Spinal cord (tissue), 9 donors: ENCODE measurements at regions not wholly inside any gene's neighbourhood (a gene's known extent, or its start where the extent isn't known, plus 50 kb on each side); places are given as distances from the start of the nearest gene placed in this dataset.
"Not testable (repeated sequence)": the region's sequence is repeated elsewhere in the genome, so short reads cannot be mapped to it uniquely, and the experiment has no call there.

Source experiments
- DNase-seq, 6 donors: peaks; one replicate each; pipeline versions ENCODE4 v3.0.0 to v3.0.0-alpha.2; 2013 to 2015; ENCODE audit warnings: low spot score in 6 of 6, low read depth in 4 of 6
- H3K27ac ChIP-seq: one replicate; pipeline ENCODE4 v1.5.1; 2013; ENCODE audit warnings: low read depth, low read length, control low read depth
- H3K27me3 ChIP-seq: one replicate; pipeline ENCODE4 v1.6.1; 2013; ENCODE audit warnings: low read length; ENCODE audit not compliant: control insufficient read depth, insufficient read depth
- H3K36me3 ChIP-seq: one replicate; pipeline ENCODE4 v1.6.1; 2013; ENCODE audit warnings: low read length; ENCODE audit not compliant: control insufficient read depth, insufficient read depth
- H3K4me1 ChIP-seq: one replicate; pipeline ENCODE4 v1.6.1; 2013; ENCODE audit warnings: low read length; ENCODE audit not compliant: control insufficient read depth, insufficient read depth
- H3K4me3 ChIP-seq: one replicate; pipeline ENCODE4 v1.5.1; 2013; ENCODE audit warnings: low read depth, low read length, control low read depth
- H3K9me3 ChIP-seq: one replicate; pipeline ENCODE4 v1.6.1; 2013; ENCODE audit warnings: low read length; ENCODE audit not compliant: control insufficient read depth, insufficient read depth
- WGBS: methylation state at CpG from one replicate; pipeline ENCODE4 v1.1.5; 2013; ENCODE audit warnings: missing lambda C conversion rate; ENCODE audit not compliant: insufficient coverage; 5-methylcytosine and 5-hydroxymethylcytosine counted together
- donor health status: healthy.

GRCh38 chr12:104906695-104907094, 51.4 kb downstream of the SLC41A2 start:
- Histone ChIP-seq H3K27ac (no peak overlapping the region), H3K27me3 (no peaks in the 10 kb centered on the region), H3K4me1 (no peaks in the 10 kb centered on the region), H3K36me3 (no peaks in the 10 kb centered on the region), H3K9me3 (no peaks in the 10 kb centered on the region), H3K4me3 (no peak overlapping the region)
- DNase-seq, result no peak
- no CpG with 5 or more reads among the region's 6 CpGs for WGBS

DNA sequence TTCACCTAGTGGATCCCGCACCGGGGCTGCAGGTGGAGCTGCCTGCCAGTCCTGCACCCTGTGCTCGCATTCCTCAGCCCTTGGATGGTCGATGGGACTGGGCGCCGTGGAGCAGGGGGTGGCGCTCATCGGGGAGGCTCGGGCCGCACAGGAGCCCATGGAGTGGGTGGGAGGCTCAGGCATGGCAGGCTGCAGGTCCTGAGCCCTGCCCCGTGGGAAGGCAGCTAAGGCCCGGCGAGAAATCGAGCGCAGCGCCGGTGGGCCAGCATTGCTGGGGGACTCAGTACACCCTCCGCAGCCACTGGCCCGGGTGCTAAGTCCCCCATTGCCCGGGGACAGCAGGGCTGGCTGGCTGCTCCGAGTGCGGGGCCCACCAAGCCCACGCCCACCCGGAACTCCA, 52.6 kb downstream of the SLC41A2 start:
- WGBS, result 95% methylated on average over 12 of the region's 24 CpGs
- not testable (repeated sequence) for H3K27me3 ChIP-seq, DNase-seq, H3K4me1 ChIP-seq, H3K27ac ChIP-seq, H3K9me3 ChIP-seq, H3K36me3 ChIP-seq, H3K4me3 ChIP-seq

GRCh38 chr12:104903648-104904423, 54.3 kb downstream of the SLC41A2 start:
- H3K27me3 ChIP-seq, result no peaks in the 10 kb centered on the region
- H3K4me3 ChIP-seq, result no peak overlapping the region
- H3K27ac ChIP-seq, result no peak overlapping the region
- H3K9me3 ChIP-seq, result no peaks in the 10 kb centered on the region
- no peaks in the 10 kb centered on the region for H3K4me1 ChIP-seq
- 90% methylated on average over 1 of the region's 5 CpGs for WGBS
- peak in 1 of 6 donors; percentile 28 for DNase-seq
- H3K36me3 ChIP-seq, result no peaks in the 10 kb centered on the region

GRCh38 chr12:104902125-104902524, 56.0 kb downstream of the SLC41A2 start:
- no peaks in the 10 kb centered on the region for H3K9me3 ChIP-seq
- H3K4me3 ChIP-seq, result no peak overlapping the region
- no peak overlapping the region for H3K27ac ChIP-seq
- no peak for DNase-seq
- no peaks in the 10 kb centered on the region for H3K36me3 ChIP-seq
- H3K27me3 ChIP-seq, result no peaks in the 10 kb centered on the region
- no peaks in the 10 kb centered on the region for H3K4me1 ChIP-seq

- no peaks in the 10 kb centered on the region for H3K27me3 ChIP-seq
- no peak overlapping the region for H3K27ac ChIP-seq
- no peaks in the 10 kb centered on the region for H3K9me3 ChIP-seq
- DNase-seq, result no peak
- H3K36me3 ChIP-seq, result no peaks in the 10 kb centered on the region
- no peak overlapping the region for H3K4me3 ChIP-seq
- H3K4me1 ChIP-seq, result no peaks in the 10 kb centered on the region
- WGBS, result 97% methylated on average over 3 of the region's 4 CpGs
Observed at GRCh38 chr12:104896710-104897109, 61.4 kb downstream of the SLC41A2 start.

- H3K27me3 ChIP-seq, result no peaks in the 10 kb centered on the region
- no peaks in the 10 kb centered on the region for H3K36me3 ChIP-seq
- DNase-seq, result no peak
- no peaks in the 10 kb centered on the region for H3K4me1 ChIP-seq
- no peak overlapping the region for H3K4me3 ChIP-seq
- no peaks in the 10 kb centered on the region for H3K9me3 ChIP-seq
- H3K27ac ChIP-seq, result no peak overlapping the region
Observed at GRCh38 chr12:104896146-104896545, 61.9 kb downstream of the SLC41A2 start.

GRCh38 chr12:104895415-104895814, 62.7 kb downstream of the SLC41A2 start:
- DNase-seq, result no peak
- Histone ChIP-seq H3K27ac (no peak overlapping the region), H3K9me3 (no peaks in the 10 kb centered on the region), H3K4me1 (no peaks in the 10 kb centered on the region), H3K27me3 (no peaks in the 10 kb centered on the region), H3K36me3 (no peaks in the 10 kb centered on the region), H3K4me3 (no peak overlapping the region)
- WGBS, result no CpG with 5 or more reads among the region's 2 CpGs

DNA sequence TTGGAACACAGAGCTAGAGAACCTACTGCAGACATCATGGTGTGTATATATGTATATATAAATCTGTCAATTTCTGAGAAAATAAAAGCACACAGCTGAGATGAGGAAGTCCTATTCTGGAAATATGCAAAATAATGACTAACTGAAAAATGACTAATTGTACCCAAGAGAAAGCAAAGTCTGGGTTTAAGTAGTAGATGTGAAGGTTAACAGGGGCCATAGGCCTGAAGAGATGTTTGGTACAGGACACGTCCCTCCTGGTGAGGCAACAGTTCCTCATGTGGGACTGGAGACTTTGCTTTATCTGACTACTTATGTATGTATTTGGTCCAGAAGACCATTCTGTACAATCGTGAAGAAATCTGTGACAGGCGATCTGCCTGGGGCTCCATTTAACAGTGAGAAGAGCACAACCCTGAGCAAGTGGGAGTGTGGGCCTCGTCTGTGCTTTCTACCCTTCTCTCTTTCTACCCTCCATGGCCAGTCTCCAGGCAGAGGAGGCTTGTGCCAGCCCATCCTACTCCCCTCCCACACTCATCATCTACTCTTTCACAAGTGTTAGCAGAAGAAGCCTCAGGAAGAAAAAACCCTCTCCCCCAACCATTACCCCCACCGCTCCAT, 67.5 kb downstream of the SLC41A2 start:
- Histone ChIP-seq H3K27me3 (no peaks in the 10 kb centered on the region), H3K27ac (no peak overlapping the region), H3K4me1 (no peaks in the 10 kb centered on the region), H3K36me3 (no peaks in the 10 kb centered on the region), H3K4me3 (no peak overlapping the region), H3K9me3 (no peaks in the 10 kb centered on the region)
- 98% methylated on average over 3 of the region's 5 CpGs for WGBS
- DNase-seq, result no peak

GRCh38 chr12:104889735-104890134, 68.4 kb downstream of the SLC41A2 start:
- H3K4me1 ChIP-seq, result no peaks in the 10 kb centered on the region
- DNase-seq, result no peak
- no peaks in the 10 kb centered on the region for H3K27me3 ChIP-seq
- no peak overlapping the region for H3K4me3 ChIP-seq
- H3K27ac ChIP-seq, result no peak overlapping the region
- no CpG with 5 or more reads among the region's 1 CpG for WGBS
- no peaks in the 10 kb centered on the region for H3K9me3 ChIP-seq
- no peaks in the 10 kb centered on the region for H3K36me3 ChIP-seq

DNA sequence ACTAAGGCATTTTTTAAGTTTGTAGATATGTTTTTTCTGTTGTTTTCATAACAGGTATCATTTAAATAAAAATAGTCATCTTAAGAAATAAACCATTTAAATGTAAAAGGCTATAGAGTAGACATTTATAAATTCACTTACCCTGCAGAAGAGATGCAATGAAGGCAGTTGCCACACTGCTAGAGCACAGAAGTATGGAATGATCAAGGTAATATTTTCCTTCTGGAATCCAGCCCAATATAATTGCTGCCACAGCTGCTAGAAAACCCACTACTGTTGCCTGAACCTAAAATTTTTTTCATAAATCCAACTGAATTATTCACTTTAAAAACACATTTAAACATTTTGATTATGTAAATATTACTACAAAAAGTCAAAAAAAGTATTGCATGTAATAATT, 69.2 kb downstream of the SLC41A2 start:
- peaks cover 3% of the 10 kb centered on the region for H3K36me3 ChIP-seq

More for the DNA sequence above, 69.2 kb downstream of the SLC41A2 start:
- no peak for DNase-seq
- Histone ChIP-seq H3K9me3 (no peaks in the 10 kb centered on the region), H3K27me3 (no peaks in the 10 kb centered on the region), H3K27ac (no peak overlapping the region), H3K4me1 (no peaks in the 10 kb centered on the region), H3K4me3 (no peak overlapping the region)
